Transverse colon (tissue), 4 donors: ENCODE measurements at regions not wholly inside any gene's neighbourhood (a gene's known extent, or its start where the extent isn't known, plus 50 kb on each side); places are given as distances from the start of the nearest gene placed in this dataset.

Source experiments
- DNase-seq: peaks from one replicate; pipeline ENCODE4 v3.0.0-alpha.2; 2019
- H3K27ac ChIP-seq, 4 donors: fragments of 200-600 bp; sonication (generic); 2 replicates each; pipeline ENCODE4 v1.5.1; 2016 to 2018; ENCODE audit warnings: inconsistent platforms in 4 of 4
- H3K27me3 ChIP-seq: fragments of 200-600 bp; sonication (generic); 2 replicates; pipeline ENCODE4 v1.5.1; 2017; ENCODE audit warnings: inconsistent platforms
- H3K36me3 ChIP-seq, 4 donors: fragments of 200-600 bp; sonication (generic); 2 replicates each; pipeline ENCODE4 v1.5.1; 2017 to 2019; ENCODE audit warnings: inconsistent platforms in 4 of 4
- H3K4me1 ChIP-seq, 4 donors: fragments of 200-600 bp; sonication (generic); 2 replicates each; pipeline ENCODE4 v1.5.1; 2017 to 2020; ENCODE audit warnings: inconsistent platforms in 4 of 4
- H3K4me3 ChIP-seq, 4 donors: fragments of 200-600 bp; sonication (generic); 1 replicate in 1 of 4; 2 replicates in 3 of 4; pipeline versions ENCODE4 v1.5.1 to v1.6.1; 2017 to 2019; ENCODE audit warnings: inconsistent platforms in 4 of 4
- H3K9me3 ChIP-seq, 2 donors: fragments of 200-600 bp; sonication (generic); 2 replicates each; pipeline ENCODE4 v1.5.1; 2017 to 2019; ENCODE audit warnings: inconsistent platforms in 2 of 2
- EP300 ChIP-seq: sonication (generic); formaldehyde crosslinking; IDR thresholded peaks from one replicate; pipeline ENCODE4 v1.6.1; 2017; ENCODE audit warnings: antibody characterized with exemption, low read depth
- POLR2A ChIP-seq: fragments of 450-650 bp; IDR thresholded peaks from one replicate; pipeline ENCODE4 v1.6.1; 2016; ENCODE audit warnings: antibody characterized with exemption, mild to moderate bottlenecking, moderate library complexity
- POLR2AphosphoS5 ChIP-seq, 3 donors: sonication (generic); formaldehyde crosslinking; IDR thresholded peaks; one replicate each; pipeline ENCODE4 v1.6.1; 2016; ENCODE audit warnings: antibody characterized with exemption in 3 of 3
- WGBS, 2 donors: methylation state at CpG; one replicate each; pipeline ENCODE4 v1.1.5; 2018; ENCODE audit warnings: low coverage in 1 of 2; 5-methylcytosine and 5-hydroxymethylcytosine counted together
- in situ Hi-C, 4 donors: fragments of 200-750 bp; cut with MboI; loops; one replicate each; pipeline versions ENCODE4 v1.15.0 to v1.15.1; 2017; ENCODE audit warnings: low sequenced_read_pairs in 3 of 4, low pct_ligation_motif_present in 1 of 4, low pct_unique_long_range_greater_than_20kb in 1 of 4
- intact Hi-C: fragments of 100-400 bp; cut with DNase I; formaldehyde crosslinking; loops from one replicate; pipeline ENCODE4 v1.15.1; 2023; ENCODE audit warnings: low total_unique reads
- TF ChIP-seq, protein P1 (sequence below), 5 experiments: fragments of 200-600 bp in 3 of 5; fragments of 450-650 bp in 2 of 5; sonication (generic) in 3 of 5; IDR thresholded peaks; 1 replicate in 2 of 5; 2 replicates in 3 of 5; pipeline ENCODE4 v1.5.1; 2016 to 2017; ENCODE audit warnings: antibody characterized with exemption in 5 of 5, inconsistent platforms in 3 of 5, mild to moderate bottlenecking in 2 of 5, moderate library complexity in 1 of 5

DNA sequence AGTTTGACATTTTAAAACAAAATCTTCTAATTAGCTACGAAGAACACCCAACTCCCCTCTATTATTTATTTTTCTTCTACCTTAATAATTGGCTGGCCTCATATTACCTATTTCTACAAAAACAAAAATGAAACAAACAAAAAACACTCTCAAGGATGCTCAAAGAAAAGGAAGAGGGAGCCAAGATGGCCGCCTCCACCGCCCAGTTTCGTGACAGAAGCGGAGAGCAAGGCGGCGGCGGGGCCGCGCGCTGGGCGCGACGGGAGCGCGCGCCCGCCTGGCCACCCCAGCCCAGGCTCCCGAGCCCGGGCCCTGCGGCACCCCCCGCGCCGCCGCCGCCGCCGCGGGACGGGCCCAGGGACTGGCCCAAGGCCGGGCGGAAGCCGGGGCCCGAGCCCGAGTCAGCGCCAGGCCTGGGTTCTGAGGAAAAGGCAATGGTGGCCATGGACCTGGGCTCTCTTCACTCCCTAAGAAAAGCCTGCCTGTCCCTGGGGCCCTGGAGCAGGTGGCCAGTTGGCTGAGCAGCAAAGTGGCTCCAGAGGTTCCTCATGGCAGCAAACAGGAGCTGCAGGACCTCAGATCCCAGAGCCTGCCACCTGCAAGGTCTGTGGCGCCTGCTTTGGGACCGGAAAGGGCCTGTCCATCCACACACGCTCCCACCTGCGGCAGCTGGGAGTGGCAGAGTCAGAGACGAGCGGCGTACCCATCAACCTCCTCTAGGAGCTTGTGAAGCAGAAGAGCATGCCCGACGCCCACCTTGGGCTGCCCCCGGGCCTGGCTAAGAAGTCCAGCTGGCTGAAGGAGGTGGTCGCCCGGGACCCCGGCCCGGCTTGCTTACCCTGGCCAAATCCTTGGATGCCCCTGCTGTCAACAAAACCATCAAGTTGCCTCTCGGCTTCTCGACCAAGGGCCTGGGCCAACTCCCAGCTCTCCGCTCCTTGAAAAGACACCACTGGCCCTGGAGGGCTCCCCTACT is 543.2 kb upstream of the CCDC179 start:
- DNase-seq: no peak
- intact Hi-C loops: no loop called here
- Histone ChIP-seq H3K27me3 (no peaks in the 10 kb centered on the region), H3K4me3 (no peak overlapping the region), H3K27ac (no peak overlapping the region), H3K9me3 (no peaks in the 10 kb centered on the region), H3K4me1 (no peaks in the 10 kb centered on the region), H3K36me3 (no peaks in the 10 kb centered on the region)
- in situ Hi-C loops: no loop called here
- 97% methylated on average over 6 to 41 of the region's 53 CpGs for WGBS, 2 donors
- TF ChIP-seq POLR2AphosphoS5 (IDR thresholded peaks at IDR 0.05) (no peak), POLR2A (no peak), EP300 (no peak)
- TF ChIP-seq, protein P1, sequence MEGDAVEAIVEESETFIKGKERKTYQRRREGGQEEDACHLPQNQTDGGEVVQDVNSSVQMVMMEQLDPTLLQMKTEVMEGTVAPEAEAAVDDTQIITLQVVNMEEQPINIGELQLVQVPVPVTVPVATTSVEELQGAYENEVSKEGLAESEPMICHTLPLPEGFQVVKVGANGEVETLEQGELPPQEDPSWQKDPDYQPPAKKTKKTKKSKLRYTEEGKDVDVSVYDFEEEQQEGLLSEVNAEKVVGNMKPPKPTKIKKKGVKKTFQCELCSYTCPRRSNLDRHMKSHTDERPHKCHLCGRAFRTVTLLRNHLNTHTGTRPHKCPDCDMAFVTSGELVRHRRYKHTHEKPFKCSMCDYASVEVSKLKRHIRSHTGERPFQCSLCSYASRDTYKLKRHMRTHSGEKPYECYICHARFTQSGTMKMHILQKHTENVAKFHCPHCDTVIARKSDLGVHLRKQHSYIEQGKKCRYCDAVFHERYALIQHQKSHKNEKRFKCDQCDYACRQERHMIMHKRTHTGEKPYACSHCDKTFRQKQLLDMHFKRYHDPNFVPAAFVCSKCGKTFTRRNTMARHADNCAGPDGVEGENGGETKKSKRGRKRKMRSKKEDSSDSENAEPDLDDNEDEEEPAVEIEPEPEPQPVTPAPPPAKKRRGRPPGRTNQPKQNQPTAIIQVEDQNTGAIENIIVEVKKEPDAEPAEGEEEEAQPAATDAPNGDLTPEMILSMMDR (IDR thresholded peaks at IDR 0.05): no peak

DNA sequence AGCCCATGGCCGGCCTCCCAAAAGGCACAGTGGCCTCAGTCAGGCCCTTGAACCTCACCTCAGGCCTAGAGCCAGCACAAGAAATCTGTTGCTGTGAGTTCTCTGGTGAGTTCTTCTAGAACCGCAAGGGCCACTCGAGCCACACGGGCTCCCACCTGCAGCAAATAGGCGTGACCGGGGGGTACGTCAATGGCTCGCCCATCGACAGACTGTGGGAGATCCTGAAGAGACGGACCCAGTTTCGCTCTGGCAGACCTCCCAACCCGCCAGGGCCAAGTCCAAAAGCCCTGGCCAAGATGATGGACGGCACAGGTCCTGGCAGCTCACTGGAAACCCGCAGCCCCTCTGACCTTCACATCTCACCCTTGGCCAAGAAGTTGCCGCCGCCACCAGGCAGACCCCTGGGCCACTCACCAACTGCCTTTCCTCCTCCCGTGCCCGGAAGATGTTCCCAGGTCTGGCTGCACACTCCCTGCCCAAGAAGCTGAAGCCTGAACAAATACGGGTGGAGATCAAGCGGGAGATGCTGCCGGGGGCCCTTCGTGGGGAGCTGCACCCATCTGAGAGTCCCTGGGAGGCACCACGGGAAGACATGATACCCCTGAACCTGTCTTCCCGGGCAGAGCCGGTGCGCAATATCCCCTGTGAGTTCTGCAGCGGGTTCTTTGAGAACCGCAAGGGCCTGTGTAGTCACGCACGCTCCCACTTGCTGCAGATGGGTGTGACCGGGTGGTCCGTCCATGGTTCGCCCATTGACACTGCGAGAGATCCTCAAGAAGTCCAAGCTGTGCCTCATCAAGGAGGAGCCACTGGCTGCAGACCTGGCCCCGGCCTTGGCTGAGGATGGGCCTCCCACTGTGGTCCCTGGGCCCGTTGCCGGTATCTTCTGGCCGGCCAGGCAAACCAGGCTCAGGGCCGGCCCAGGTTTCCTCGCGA is 544.2 kb upstream of the CCDC179 start:
- TF ChIP-seq POLR2AphosphoS5 (IDR thresholded peaks at IDR 0.05) (no peak), EP300 (no peak), POLR2A (no peak)
- TF ChIP-seq, protein P1 (IDR thresholded peaks at IDR 0.05): no peak
- intact Hi-C loops (no loop called here), in situ Hi-C loops (no loop called here)
- H3K36me3 ChIP-seq: no peaks in the 10 kb centered on the region
- no peak for DNase-seq
- WGBS, 2 donors: 91% methylated on average over 22 of the region's 41 CpGs; no CpG with 5 or more reads in 1 of the 2 donors
- H3K4me3 ChIP-seq: no peak overlapping the region
- no peak overlapping the region for H3K27ac ChIP-seq
- no peaks in the 10 kb centered on the region for H3K27me3 ChIP-seq
- H3K4me1 ChIP-seq: no peaks in the 10 kb centered on the region
- no peaks in the 10 kb centered on the region for H3K9me3 ChIP-seq

DNA sequence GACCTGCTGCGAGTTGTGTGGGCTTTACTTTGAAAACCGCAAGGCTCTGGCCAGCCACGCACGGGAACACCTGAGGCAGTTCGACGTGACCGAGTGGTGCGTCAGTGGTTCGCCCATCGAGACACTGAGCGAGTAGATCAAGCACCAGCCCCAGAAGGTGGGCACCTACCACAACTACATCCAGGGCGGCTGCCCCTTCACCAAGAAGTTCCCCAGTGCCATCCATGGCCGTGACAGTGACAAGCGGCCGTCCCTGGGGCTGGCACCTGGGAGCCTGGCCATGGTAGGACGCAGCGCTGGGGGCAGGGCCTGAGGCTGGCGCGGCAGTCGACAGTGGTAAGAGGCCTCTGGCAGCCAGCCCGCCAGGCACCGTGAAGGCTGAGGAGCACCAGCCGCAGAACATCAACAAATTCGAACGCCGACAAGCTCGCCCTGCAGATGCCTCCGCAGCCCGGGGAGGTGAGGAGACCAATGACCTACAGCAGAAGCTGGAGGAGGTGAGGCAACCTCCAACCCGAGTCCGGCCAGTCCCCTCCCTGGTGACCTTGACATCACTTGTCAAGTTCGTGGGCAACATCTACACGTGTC is 545.2 kb upstream of the CCDC179 start:
- WGBS, 2 donors: 95% methylated on average over 33 of the region's 33 CpGs; no CpG with 5 or more reads in 1 of the 2 donors
- no peaks in the 10 kb centered on the region for H3K9me3 ChIP-seq
- TF ChIP-seq EP300: no peak
- no peak for TF ChIP-seq POLR2A
- TF ChIP-seq, protein P1 (IDR thresholded peaks at IDR 0.05): no peak
- TF ChIP-seq POLR2AphosphoS5 (IDR thresholded peaks at IDR 0.05): no peak
- no peaks in the 10 kb centered on the region for H3K36me3 ChIP-seq
- intact Hi-C loops (no loop called here), in situ Hi-C loops (no loop called here)
- no peak overlapping the region for H3K4me3 ChIP-seq
- H3K4me1 ChIP-seq: no peaks in the 10 kb centered on the region
- no peaks in the 10 kb centered on the region for H3K27me3 ChIP-seq
- DNase-seq: no peak
- no peak overlapping the region for H3K27ac ChIP-seq
